GM19438 (cell line): ENCODE measurements at regions not wholly inside any gene's neighbourhood (a gene's known extent, or its start where the extent isn't known, plus 50 kb on each side); places are given as distances from the start of the nearest gene placed in this dataset.

Source experiments
- ATAC-seq: cut with Tn5 transposase; IDR thresholded peaks from one replicate; pipeline ENCODE4 v1.9.1; 2021; ENCODE audit warnings: low read depth; ENCODE audit not compliant: unreplicated experiment

- ATAC-seq = no peak
Observed at GRCh38 chr22:49500076-49500460, 327.6 kb downstream of the BRD1 start.

- ATAC-seq = no peak
Observed at GRCh38 chr22:49499433-49500075, 328.1 kb downstream of the BRD1 start.

GRCh38 chr22:49497266-49497665 lies 330.4 kb downstream of the BRD1 start:
- ATAC-seq = no peak

- ATAC-seq = no peak
Observed at GRCh38 chr22:49494555-49494954, 333.1 kb downstream of the BRD1 start.

GRCh38 chr22:49492741-49493251 lies 334.9 kb downstream of the BRD1 start:
- no peak for ATAC-seq

- ATAC-seq = no peak
Observed at GRCh38 chr22:49492308-49492707, 335.4 kb downstream of the BRD1 start.

GRCh38 chr22:49491726-49492125 lies 335.9 kb downstream of the BRD1 start:
- no peak for ATAC-seq

- no peak for ATAC-seq
Observed at GRCh38 chr22:49491221-49491635, 336.4 kb downstream of the BRD1 start.

- no peak for ATAC-seq
Observed at GRCh38 chr22:49490692-49491091, 337.0 kb downstream of the BRD1 start.

- ATAC-seq = no peak
Observed at GRCh38 chr22:49489821-49490220, 337.9 kb downstream of the BRD1 start.

GRCh38 chr22:49488943-49489342 lies 338.7 kb downstream of the BRD1 start:
- ATAC-seq = no peak

GRCh38 chr22:49487950-49488349 lies 339.7 kb downstream of the BRD1 start:
- ATAC-seq = no peak

GRCh38 chr22:49486225-49486624 lies 341.4 kb downstream of the BRD1 start:
- no peak for ATAC-seq

GRCh38 chr22:49483946-49484345 lies 343.7 kb downstream of the BRD1 start:
- ATAC-seq = no peak

GRCh38 chr22:49483281-49483870 lies 344.3 kb downstream of the BRD1 start:
- ATAC-seq = no peak

GRCh38 chr22:49482811-49483210 lies 344.9 kb downstream of the BRD1 start:
- ATAC-seq = no peak

- ATAC-seq = no peak
Observed at GRCh38 chr22:49481659-49482399, 345.8 kb downstream of the BRD1 start.

- ATAC-seq = no peak
Observed at GRCh38 chr22:49480896-49481658, 346.6 kb downstream of the BRD1 start.

GRCh38 chr22:49480331-49480730 lies 347.3 kb downstream of the BRD1 start:
- no peak for ATAC-seq

- no peak for ATAC-seq
Observed at GRCh38 chr22:49479566-49479965, 348.1 kb downstream of the BRD1 start.

GRCh38 chr22:49476800-49477400 lies 350.8 kb downstream of the BRD1 start:
- no peak for ATAC-seq
